ENCODE measurements at regions not wholly inside any gene's neighbourhood (a gene's known extent, or its start where the extent isn't known, plus 50 kb on each side); places are given as distances from the start of the nearest gene placed in this dataset.

DNA sequence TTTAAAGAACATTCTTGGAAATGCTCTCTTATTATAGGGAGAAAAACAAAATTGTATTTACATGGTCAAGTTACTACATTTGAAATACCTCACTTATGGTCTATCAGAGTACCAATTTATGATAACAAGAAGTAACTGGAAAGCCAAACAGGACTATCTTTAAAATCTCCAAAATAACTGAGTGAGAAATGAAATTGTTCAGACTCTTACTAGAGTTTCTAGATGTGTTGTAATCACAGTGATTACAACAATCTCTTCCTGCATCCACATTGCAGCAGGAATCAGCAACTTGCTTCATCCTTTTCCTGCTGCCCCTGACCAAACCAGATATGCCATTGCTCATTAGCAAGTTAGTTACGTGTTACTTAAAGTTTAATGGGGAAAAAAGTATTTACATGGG, 245.2 kb upstream of the SMIM31 start:
- no peak overlapping the region for H3K4me3 ChIP-seq (ENCODE audit: low read depth, low read length)
- H3K36me3 ChIP-seq (ENCODE audit: control insufficient read depth, insufficient read depth, low read length) = no peaks in the 10 kb centered on the region
- no peak for DNase-seq (ENCODE audit: low read depth)
- H3K27me3 ChIP-seq (ENCODE audit: control insufficient read depth, insufficient read depth, low read length) = no peaks in the 10 kb centered on the region
- CTCF ChIA-PET = no interaction called here
- TF ChIP-seq, protein P1, sequence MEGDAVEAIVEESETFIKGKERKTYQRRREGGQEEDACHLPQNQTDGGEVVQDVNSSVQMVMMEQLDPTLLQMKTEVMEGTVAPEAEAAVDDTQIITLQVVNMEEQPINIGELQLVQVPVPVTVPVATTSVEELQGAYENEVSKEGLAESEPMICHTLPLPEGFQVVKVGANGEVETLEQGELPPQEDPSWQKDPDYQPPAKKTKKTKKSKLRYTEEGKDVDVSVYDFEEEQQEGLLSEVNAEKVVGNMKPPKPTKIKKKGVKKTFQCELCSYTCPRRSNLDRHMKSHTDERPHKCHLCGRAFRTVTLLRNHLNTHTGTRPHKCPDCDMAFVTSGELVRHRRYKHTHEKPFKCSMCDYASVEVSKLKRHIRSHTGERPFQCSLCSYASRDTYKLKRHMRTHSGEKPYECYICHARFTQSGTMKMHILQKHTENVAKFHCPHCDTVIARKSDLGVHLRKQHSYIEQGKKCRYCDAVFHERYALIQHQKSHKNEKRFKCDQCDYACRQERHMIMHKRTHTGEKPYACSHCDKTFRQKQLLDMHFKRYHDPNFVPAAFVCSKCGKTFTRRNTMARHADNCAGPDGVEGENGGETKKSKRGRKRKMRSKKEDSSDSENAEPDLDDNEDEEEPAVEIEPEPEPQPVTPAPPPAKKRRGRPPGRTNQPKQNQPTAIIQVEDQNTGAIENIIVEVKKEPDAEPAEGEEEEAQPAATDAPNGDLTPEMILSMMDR (IDR thresholded peaks at IDR 0.05; ENCODE audit: insufficient read depth, low read depth, low read length) = no peak
- POLR2A ChIA-PET = no interaction called here

GRCh38 chr4:164509951-164510350, 244.0 kb upstream of the SMIM31 start:
- Histone ChIP-seq H3K4me3 (ENCODE audit: low read depth, low read length) (no peak overlapping the region), H3K36me3 (ENCODE audit: control insufficient read depth, insufficient read depth, low read length) (no peaks in the 10 kb centered on the region), H3K27me3 (ENCODE audit: control insufficient read depth, insufficient read depth, low read length) (no peaks in the 10 kb centered on the region)
- TF ChIP-seq, protein P1 (IDR thresholded peaks at IDR 0.05; ENCODE audit: insufficient read depth, low read depth, low read length) = no peak
- DNase-seq (ENCODE audit: low read depth) = no peak
- CTCF ChIA-PET = interaction anchor here (0.6 kb wide), 1 partner anchor 28 kb away, joined by 3 read pairs; no protein-coding TSS in a partner anchor
- POLR2A ChIA-PET = no interaction called here

GRCh38 chr4:164512124-164512523, 241.8 kb upstream of the SMIM31 start:
- Histone ChIP-seq H3K36me3 (ENCODE audit: control insufficient read depth, insufficient read depth, low read length) (no peaks in the 10 kb centered on the region), H3K4me3 (ENCODE audit: low read depth, low read length) (no peak overlapping the region), H3K27me3 (ENCODE audit: control insufficient read depth, insufficient read depth, low read length) (no peaks in the 10 kb centered on the region)
- TF ChIP-seq, protein P1 (IDR thresholded peaks at IDR 0.05; ENCODE audit: insufficient read depth, low read depth, low read length) = no peak
- ChIA-PET CTCF (no interaction called here), POLR2A (no interaction called here)
- DNase-seq (ENCODE audit: low read depth) = no peak

DNA sequence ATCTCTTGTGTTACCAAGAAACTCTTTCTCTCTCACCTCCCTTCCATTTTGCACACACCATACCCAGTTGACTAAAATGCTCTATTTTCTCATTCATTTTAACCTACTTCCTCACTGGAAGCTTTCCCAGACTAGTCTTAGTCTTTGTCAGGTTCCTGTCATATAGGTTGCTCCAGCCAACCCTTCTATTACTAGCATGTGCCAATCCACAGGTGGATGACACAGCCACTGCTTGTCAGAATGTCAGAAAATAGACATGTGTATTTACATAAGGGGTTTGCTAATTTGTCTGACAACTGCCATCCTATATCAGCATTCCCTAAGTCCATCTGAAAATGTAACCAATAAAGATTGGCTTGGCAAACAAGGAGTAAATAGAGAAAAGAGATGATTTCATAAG, 239.2 kb upstream of the SMIM31 start:
- TF ChIP-seq, protein P1 (IDR thresholded peaks at IDR 0.05; ENCODE audit: insufficient read depth, low read depth, low read length) = no peak
- H3K36me3 ChIP-seq (ENCODE audit: control insufficient read depth, insufficient read depth, low read length) = no peaks in the 10 kb centered on the region
- H3K27me3 ChIP-seq (ENCODE audit: control insufficient read depth, insufficient read depth, low read length) = no peaks in the 10 kb centered on the region
- ChIA-PET CTCF (no interaction called here), POLR2A (no interaction called here)
- no peak overlapping the region for H3K4me3 ChIP-seq (ENCODE audit: low read depth, low read length)
- no peak for DNase-seq (ENCODE audit: low read depth)

GRCh38 chr4:164524789-164525188, 229.1 kb upstream of the SMIM31 start:
- ChIA-PET CTCF (no interaction called here), POLR2A (no interaction called here)
- H3K4me3 ChIP-seq (ENCODE audit: low read depth, low read length) = no peak overlapping the region
- no peaks in the 10 kb centered on the region for H3K27me3 ChIP-seq (ENCODE audit: control insufficient read depth, insufficient read depth, low read length)
- TF ChIP-seq, protein P1 (IDR thresholded peaks at IDR 0.05; ENCODE audit: insufficient read depth, low read depth, low read length) = no peak
- no peak for DNase-seq (ENCODE audit: low read depth)
- no peaks in the 10 kb centered on the region for H3K36me3 ChIP-seq (ENCODE audit: control insufficient read depth, insufficient read depth, low read length)

Data from BJ (cell line).